ENCODE measurements at regions not wholly inside any gene's neighbourhood (a gene's known extent, or its start where the extent isn't known, plus 50 kb on each side); places are given as distances from the start of the nearest gene placed in this dataset.

DNA sequence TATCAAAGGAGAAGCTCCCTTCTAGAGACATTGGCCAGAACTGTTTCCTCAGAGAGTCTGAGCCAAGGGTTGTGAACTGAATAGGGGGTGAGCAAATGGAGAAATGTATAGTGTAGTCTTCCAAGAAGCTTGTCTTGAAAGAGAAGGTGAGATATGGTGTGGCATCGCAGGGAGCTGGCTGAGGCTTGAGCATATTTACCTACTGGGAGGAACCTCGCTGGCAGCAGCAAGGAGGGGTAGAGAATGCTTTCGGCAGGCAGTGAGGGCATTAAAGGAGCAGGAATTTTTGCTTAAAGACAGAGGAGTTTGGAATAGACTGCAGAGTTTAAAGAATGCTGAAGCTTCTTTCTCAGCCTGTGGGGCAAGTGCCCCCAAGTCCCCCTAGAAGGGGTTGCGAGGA lies 59.3 kb upstream of the PRMT8 start:
- no peak for DNase-seq (ENCODE audit: low read depth)
- no peak for TF ChIP-seq CTCF (IDR thresholded peaks at IDR 0.05; ENCODE audit: insufficient read depth, low read length)
- no peak overlapping the region for H3K4me3 ChIP-seq (ENCODE audit: low read depth, low read length)

DNA sequence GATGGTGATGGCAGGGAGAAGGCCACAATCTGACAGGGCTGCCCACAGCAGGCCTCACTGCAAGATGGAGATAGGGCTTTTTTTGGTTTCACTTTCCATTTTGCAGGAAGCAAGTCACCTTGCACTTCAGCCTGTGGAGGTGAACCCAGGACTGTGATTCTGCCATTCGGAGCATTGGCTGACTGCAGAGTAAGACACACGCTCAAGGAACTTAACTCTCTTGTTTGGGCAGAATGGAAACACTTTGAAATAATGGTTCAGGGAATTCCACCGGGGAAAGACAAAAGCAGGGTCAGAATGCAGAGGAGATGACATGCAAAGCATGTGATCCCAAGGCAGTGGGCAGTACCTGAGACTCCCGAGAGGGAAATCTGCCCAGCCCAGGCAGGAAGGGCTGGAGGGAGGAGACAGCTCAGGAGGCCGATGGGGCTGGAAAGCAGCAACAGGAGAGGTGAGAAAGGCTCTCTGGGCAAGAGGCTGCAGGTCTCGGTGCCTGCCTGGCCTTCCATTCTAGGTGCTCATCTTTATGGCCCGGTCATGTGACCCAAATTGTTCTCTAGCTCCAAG lies 58.7 kb upstream of the PRMT8 start:
- H3K4me3 ChIP-seq (ENCODE audit: low read depth, low read length): no peak overlapping the region
- DNase-seq (ENCODE audit: low read depth): no peak
- no peak for TF ChIP-seq CTCF (IDR thresholded peaks at IDR 0.05; ENCODE audit: insufficient read depth, low read length)

GRCh38 chr12:3432868-3433267 lies 58.1 kb upstream of the PRMT8 start:
- no peak overlapping the region for H3K4me3 ChIP-seq (ENCODE audit: low read depth, low read length)
- no peak for DNase-seq (ENCODE audit: low read depth)
- no peak for TF ChIP-seq CTCF (IDR thresholded peaks at IDR 0.05; ENCODE audit: insufficient read depth, low read length)

GRCh38 chr12:3436461-3437065 lies 54.4 kb upstream of the PRMT8 start:
- DNase-seq (ENCODE audit: low read depth): no peak
- H3K4me3 ChIP-seq (ENCODE audit: low read depth, low read length): no peak overlapping the region
- TF ChIP-seq CTCF (IDR thresholded peaks at IDR 0.05; ENCODE audit: insufficient read depth, low read length): no peak

GRCh38 chr12:3437986-3438385 lies 53.0 kb upstream of the PRMT8 start:
- H3K4me3 ChIP-seq (ENCODE audit: low read depth, low read length): no peak overlapping the region
- TF ChIP-seq CTCF (IDR thresholded peaks at IDR 0.05; ENCODE audit: insufficient read depth, low read length): no peak
- no peak for DNase-seq (ENCODE audit: low read depth)

DNA sequence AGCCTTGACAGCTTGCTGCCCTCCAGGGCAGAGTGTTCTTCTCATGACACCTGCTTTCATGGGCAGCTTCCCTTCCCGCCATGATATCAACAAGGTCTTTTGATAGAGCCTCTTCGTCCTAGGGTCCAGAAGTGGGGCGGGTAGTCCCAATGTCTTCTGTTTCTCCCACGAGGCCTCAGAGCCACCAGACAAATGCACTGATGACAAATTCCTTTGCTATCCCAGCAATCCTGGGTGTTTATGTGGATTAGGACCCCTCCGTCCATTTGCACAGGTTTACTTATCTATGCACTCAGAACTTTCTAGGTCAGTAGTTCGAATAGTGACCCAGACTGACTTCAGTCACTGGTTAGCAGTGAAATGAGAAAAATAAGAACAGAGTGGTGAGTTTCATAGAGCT lies 52.6 kb upstream of the PRMT8 start:
- no peak for TF ChIP-seq CTCF (IDR thresholded peaks at IDR 0.05; ENCODE audit: insufficient read depth, low read length)
- no peak overlapping the region for H3K4me3 ChIP-seq (ENCODE audit: low read depth, low read length)
- no peak for DNase-seq (ENCODE audit: low read depth)
